Daoy (cell line): ENCODE measurements at regions not wholly inside any gene's neighbourhood (a gene's known extent, or its start where the extent isn't known, plus 50 kb on each side); places are given as distances from the start of the nearest gene placed in this dataset.

Source experiments
- DNase-seq: peaks from one replicate; pipeline ENCODE4 v3.0.0-alpha.2; 2015; ENCODE audit warnings: low read depth

DNA sequence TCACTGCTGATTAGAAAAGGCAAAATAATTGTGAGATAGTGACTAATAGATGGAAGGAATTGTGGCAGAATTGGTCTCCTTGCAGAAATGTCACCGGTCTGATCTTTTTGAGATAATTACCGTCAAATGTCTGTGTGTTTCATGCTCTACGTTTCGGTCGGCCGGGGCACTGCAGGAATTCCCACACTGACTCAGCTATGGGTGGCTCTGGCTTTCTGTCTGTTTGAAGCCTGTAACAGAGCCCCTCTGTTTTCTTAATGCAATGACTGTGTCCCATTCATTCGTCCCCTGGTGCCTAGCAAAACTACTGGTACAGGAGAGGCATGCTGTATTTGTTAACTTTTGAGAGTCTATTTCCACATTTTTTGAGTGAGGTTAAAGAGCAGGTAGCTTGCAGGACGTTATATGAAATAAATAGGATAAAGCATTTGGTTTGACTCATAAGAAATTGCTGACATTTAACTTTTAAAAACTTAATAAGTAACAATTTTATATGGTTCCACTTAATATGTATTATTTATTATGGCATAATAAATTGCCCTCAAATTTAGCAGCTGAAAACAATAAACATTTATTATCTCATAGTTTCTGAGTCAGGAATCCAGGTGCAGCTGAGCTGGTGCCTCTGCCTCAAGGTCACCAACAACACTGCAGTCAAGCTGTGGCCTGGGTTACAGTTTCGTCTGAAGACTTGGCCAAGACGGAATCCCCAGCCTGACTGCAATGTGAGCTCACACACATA is 53.3 kb upstream of the CTBP2 start:
- no peak for DNase-seq

DNA sequence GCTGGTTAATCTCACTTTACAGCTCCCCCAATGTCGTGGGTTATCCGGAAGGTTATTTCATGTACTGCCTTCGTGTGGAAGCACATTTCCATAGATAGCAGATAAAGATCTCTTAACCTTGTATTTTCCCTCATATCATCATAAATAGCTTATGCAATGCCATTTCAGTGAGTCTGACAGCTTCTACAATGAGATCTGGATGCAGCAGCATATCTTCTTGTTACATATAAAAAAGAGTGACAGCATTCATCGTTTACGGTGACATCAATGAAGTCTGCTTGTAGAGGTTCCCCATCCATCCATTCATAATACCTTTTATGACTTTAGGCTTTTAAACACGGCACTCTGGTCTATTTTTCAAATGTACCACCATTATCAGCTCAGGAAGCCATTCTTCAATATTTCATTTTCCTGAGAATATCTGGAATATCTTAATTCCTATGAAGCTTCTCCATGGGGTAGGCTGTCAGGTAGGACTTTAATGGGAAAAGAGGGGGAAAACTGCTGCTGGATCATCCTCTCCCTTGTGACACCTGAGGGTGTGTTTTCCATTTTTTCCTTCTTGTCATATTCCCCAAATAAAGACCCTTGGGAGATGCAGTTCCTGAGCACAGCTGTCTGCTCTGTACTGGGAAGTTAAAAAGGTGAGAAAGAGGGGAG is 51.9 kb upstream of the CTBP2 start:
- DNase-seq: no peak
